ENCODE measurements at regions not wholly inside any gene's neighbourhood (a gene's known extent, or its start where the extent isn't known, plus 50 kb on each side); places are given as distances from the start of the nearest gene placed in this dataset.

GRCh38 chr6:25052181-25052580, 116.4 kb upstream of the RIPOR2 start:
- TF ChIP-seq CREB1 (IDR thresholded peaks at IDR 0.05; ENCODE audit: low read depth) (no peak), TAF1 (IDR thresholded peaks at IDR 0.05; ENCODE audit: low read depth) (no peak), MAX (IDR thresholded peaks at IDR 0.05) (no peak), RAD21 (IDR thresholded peaks at IDR 0.05; ENCODE audit: low read depth) (no peak), YY1 (IDR thresholded peaks at IDR 0.05; ENCODE audit: low read depth) (no peak), REST (IDR thresholded peaks at IDR 0.05; ENCODE audit: low read depth) (no peak)
